Effector memory CD4-positive, alpha-beta T cell (primary cell): ENCODE measurements at regions not wholly inside any gene's neighbourhood (a gene's known extent, or its start where the extent isn't known, plus 50 kb on each side); places are given as distances from the start of the nearest gene placed in this dataset.

Experiments used
- DNase-seq, 3 donors: peaks; one replicate each; pipeline ENCODE4 v3.0.0-alpha.2; 2020
- H3K27ac ChIP-seq: 2 replicates; pipeline ENCODE4 v1.7.0; 2013; ENCODE audit warnings: mild to moderate bottlenecking, low read length, moderate library complexity; ENCODE audit not compliant: insufficient read depth, poor library complexity, severe bottlenecking
- H3K27me3 ChIP-seq: replicated peaks from 2 replicates; pipeline ENCODE4 v1.7.0; 2013; ENCODE audit warnings: mild to moderate bottlenecking, low read length; ENCODE audit not compliant: insufficient read depth, control insufficient read depth, poor library complexity, severe bottlenecking
- H3K36me3 ChIP-seq: 2 replicates; pipeline ENCODE4 v1.7.0; 2013; ENCODE audit warnings: mild to moderate bottlenecking, low read length, moderate library complexity; ENCODE audit not compliant: control insufficient read depth, insufficient read depth
- H3K4me1 ChIP-seq: 2 replicates; pipeline ENCODE4 v1.7.0; 2013; ENCODE audit warnings: low read length, mild to moderate bottlenecking; ENCODE audit not compliant: control insufficient read depth, insufficient read depth, poor library complexity, severe bottlenecking
- H3K4me3 ChIP-seq: 2 replicates; pipeline ENCODE4 v1.7.0; 2013; ENCODE audit warnings: low read length, low read depth, mild to moderate bottlenecking; ENCODE audit not compliant: insufficient read depth, poor library complexity, severe bottlenecking
- H3K9me3 ChIP-seq: 2 replicates; pipeline ENCODE4 v1.7.0; 2013; ENCODE audit warnings: mild to moderate bottlenecking, low read length, moderate library complexity; ENCODE audit not compliant: control insufficient read depth

GRCh38 chr12:131348231-131348630 lies 362.7 kb upstream of the SFSWAP start:
- Histone ChIP-seq H3K36me3 (no peaks in the 10 kb centered on the region), H3K9me3 (no peaks in the 10 kb centered on the region), H3K4me3 (no peak overlapping the region), H3K27me3 (no peaks in the 10 kb centered on the region), H3K27ac (no peak overlapping the region), H3K4me1 (no peaks in the 10 kb centered on the region)
- no peak for DNase-seq

GRCh38 chr12:131348646-131349045 lies 362.2 kb upstream of the SFSWAP start:
- no peak overlapping the region for H3K27ac ChIP-seq
- no peak for DNase-seq
- no peaks in the 10 kb centered on the region for H3K4me1 ChIP-seq
- H3K36me3 ChIP-seq = no peaks in the 10 kb centered on the region
- no peak overlapping the region for H3K4me3 ChIP-seq
- no peaks in the 10 kb centered on the region for H3K9me3 ChIP-seq
- H3K27me3 ChIP-seq = no peaks in the 10 kb centered on the region

DNA sequence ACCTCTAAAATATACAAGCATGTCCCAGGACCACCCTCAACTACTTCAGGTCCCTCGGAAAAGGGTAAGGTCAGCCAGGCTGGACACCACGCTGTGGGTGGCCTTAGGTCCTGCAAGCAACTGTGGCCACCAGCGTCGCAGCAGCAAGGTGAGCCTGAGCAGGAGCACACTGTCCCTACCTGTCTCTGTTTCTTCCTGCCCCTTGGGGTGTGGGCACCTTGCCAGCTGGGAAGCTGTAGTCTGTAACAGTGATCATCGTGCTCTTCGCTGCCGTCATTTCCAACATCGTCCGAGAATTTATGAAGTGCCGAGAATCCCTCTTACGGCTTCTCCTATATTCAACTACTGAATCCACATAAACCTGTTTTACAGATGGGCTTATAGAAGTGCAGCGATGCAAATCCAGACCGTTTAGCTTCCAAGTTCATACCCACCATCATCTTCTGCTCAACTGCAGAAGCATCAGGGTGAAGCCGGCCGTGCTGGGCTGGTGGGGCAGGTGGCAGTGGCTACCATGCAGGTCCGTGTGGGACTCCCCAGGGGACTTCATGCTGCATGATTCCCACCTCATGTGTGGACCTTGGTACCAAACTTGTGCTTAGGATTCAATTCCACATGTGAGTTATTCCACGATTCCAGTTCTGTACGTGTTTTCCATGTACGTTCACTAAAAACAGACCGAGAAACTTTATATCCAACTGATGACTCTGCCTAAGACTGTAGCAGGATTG lies 361.3 kb upstream of the SFSWAP start:
- no peak for DNase-seq
- Histone ChIP-seq H3K4me1 (no peaks in the 10 kb centered on the region), H3K27ac (no peak overlapping the region), H3K9me3 (no peaks in the 10 kb centered on the region), H3K36me3 (no peaks in the 10 kb centered on the region), H3K27me3 (no peaks in the 10 kb centered on the region), H3K4me3 (no peak overlapping the region)

- Histone ChIP-seq H3K27ac (no peak overlapping the region), H3K4me1 (no peaks in the 10 kb centered on the region), H3K36me3 (no peaks in the 10 kb centered on the region), H3K4me3 (no peak overlapping the region), H3K27me3 (peaks cover 4% of the 10 kb centered on the region), H3K9me3 (no peaks in the 10 kb centered on the region)
- DNase-seq = no peak
Measured at GRCh38 chr12:131350943-131351318, 360.0 kb upstream of the SFSWAP start.

DNA sequence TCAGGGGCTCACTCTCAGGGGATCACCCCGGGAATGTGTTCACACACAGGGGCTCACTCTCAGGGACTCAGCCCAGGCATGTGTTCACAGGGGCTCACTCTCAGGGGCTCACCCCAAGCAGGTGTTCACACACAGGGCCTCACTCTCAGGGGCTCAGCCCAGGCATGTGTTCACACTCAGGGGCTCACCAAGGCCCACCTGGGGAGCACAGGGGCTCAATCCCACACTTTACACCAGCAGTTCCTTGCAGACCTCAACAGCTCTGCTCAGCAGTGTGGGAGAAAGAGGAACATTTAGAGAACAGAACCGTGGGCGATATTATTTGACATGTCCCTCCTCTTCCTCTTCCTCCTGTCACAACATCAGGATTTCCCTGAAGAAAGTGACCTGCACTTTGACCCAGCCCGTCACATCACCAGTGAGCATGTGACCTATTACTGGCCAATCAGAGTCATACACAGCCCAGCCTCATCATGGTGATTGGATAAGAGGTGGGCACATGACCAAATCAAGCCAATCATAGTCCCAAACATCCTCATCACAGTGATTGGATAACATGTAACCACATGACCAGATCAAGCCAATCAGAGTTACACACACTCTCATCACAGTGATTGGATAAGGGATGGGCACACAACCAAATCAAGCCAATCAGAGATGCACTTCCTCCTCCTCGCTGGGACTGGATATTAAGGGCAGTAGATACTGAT lies 359.4 kb upstream of the SFSWAP start:
- Histone ChIP-seq H3K4me1 (no peaks in the 10 kb centered on the region), H3K27me3 (peaks cover 4% of the 10 kb centered on the region), H3K9me3 (no peaks in the 10 kb centered on the region), H3K36me3 (no peaks in the 10 kb centered on the region), H3K4me3 (no peak overlapping the region), H3K27ac (no peak overlapping the region)
- no peak for DNase-seq

GRCh38 chr12:131352296-131352900 lies 358.5 kb upstream of the SFSWAP start:
- H3K36me3 ChIP-seq = no peaks in the 10 kb centered on the region
- no peaks in the 10 kb centered on the region for H3K9me3 ChIP-seq
- peaks cover 4% of the 10 kb centered on the region for H3K27me3 ChIP-seq
- no peaks in the 10 kb centered on the region for H3K4me1 ChIP-seq
- no peak for DNase-seq
- no peak overlapping the region for H3K4me3 ChIP-seq
- no peak overlapping the region for H3K27ac ChIP-seq

GRCh38 chr12:131353376-131353775 lies 357.5 kb upstream of the SFSWAP start:
- H3K36me3 ChIP-seq = no peaks in the 10 kb centered on the region
- DNase-seq = no peak
- H3K9me3 ChIP-seq = no peaks in the 10 kb centered on the region
- peaks cover 4% of the 10 kb centered on the region for H3K27me3 ChIP-seq
- no peak overlapping the region for H3K27ac ChIP-seq
- no peaks in the 10 kb centered on the region for H3K4me1 ChIP-seq
- H3K4me3 ChIP-seq = no peak overlapping the region

DNA sequence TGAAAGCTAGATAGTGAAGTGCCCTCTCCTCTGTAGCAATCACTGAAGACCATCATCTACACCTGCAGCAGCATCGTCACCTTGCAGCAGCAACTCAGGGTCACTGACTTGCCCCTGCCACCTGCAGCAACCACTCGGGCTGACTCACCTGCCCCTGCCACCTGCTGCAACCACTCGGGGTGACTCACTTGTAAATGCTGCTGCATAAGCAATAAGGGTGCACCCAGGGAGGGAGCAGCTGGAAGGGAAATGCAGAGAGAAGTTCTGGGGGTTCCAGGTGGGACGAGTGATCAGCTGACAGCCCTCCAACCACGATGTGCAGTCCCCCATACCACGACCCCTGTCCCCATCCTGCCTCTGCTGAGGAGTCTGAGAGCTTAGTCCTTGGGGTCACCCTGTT lies 357.1 kb upstream of the SFSWAP start:
- no peaks in the 10 kb centered on the region for H3K4me1 ChIP-seq
- H3K36me3 ChIP-seq = no peaks in the 10 kb centered on the region
- no peaks in the 10 kb centered on the region for H3K9me3 ChIP-seq
- DNase-seq = no peak
- no peak overlapping the region for H3K27ac ChIP-seq
- H3K4me3 ChIP-seq = no peak overlapping the region
- peaks cover 4% of the 10 kb centered on the region for H3K27me3 ChIP-seq

DNA sequence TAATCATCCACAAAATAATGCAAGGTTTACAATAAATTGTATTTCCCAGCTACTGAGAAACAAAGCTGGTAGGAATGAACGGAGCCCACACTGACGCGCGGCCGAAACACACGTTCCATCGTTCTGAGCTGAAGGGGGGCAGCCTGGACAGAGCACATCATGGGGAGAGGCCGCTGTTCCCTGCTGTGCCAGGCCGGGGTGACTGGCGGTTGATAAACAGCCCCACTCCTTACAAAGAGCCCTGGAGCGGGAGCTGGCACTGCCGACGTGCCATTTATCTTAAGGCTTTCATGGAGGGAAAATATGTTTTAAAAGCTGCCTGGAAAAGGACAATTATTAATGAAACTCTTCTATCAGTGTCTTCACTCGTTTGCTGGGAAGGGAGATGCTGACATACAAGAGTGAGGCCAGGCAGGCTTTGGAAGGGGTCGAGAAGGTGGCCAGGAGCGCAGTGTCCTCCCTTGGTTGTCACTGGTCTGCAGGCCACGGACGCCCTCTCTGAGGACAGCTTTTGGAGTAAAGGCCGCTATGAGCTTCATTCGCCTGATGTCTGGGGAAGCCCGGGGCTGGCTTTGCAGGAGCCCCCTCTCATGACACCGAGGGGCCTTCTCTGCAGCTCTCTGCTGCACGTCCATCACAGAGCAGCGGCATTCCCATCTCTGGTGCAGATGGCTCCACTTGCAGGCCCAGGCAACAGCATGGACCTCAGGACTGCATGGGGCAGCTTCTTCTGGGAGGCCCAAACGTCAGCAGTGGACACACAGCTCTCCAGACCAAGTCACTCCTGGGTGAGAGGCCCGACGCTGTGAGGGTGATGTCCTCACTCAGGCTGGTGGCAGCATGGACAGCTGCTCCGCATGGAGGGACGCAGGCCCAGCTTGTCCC lies 355.3 kb upstream of the SFSWAP start:
- peaks cover 4% of the 10 kb centered on the region for H3K27me3 ChIP-seq
- no peak for DNase-seq
- no peak overlapping the region for H3K4me3 ChIP-seq
- no peaks in the 10 kb centered on the region for H3K4me1 ChIP-seq
- no peaks in the 10 kb centered on the region for H3K36me3 ChIP-seq
- H3K9me3 ChIP-seq = no peaks in the 10 kb centered on the region
- H3K27ac ChIP-seq = no peak overlapping the region
